BLaER1 (cell line): ENCODE measurements at regions not wholly inside any gene's neighbourhood (a gene's known extent, or its start where the extent isn't known, plus 50 kb on each side); places are given as distances from the start of the nearest gene placed in this dataset.

Experiments
- H3K27ac ChIP-seq: shearing (Covaris generic); formaldehyde crosslinking; 2 replicates; pipeline ENCODE4 v1.8.1; 2022
- H3K27me3 ChIP-seq: shearing (Covaris generic); formaldehyde crosslinking; 2 replicates; pipeline ENCODE4 v1.8.1; 2022
- H3K36me3 ChIP-seq: shearing (Covaris generic); formaldehyde crosslinking; 2 replicates; pipeline ENCODE4 v1.8.1; 2022
- H3K4me1 ChIP-seq: shearing (Covaris generic); formaldehyde crosslinking; 2 replicates; pipeline ENCODE4 v1.8.1; 2022
- H3K4me2 ChIP-seq: shearing (Covaris generic); formaldehyde crosslinking; 2 replicates; pipeline ENCODE4 v1.8.1; 2022
- H3K4me3 ChIP-seq: shearing (Covaris generic); formaldehyde crosslinking; 2 replicates; pipeline ENCODE4 v1.8.1; 2022
- H3K9ac ChIP-seq: shearing (Covaris generic); formaldehyde crosslinking; 2 replicates; pipeline ENCODE4 v1.8.1; 2022
- H3K9me3 ChIP-seq: shearing (Covaris generic); formaldehyde crosslinking; 2 replicates; pipeline ENCODE4 v1.8.1; 2022
- H4K20me1 ChIP-seq: shearing (Covaris generic); formaldehyde crosslinking; 2 replicates; pipeline ENCODE4 v1.8.1; 2022
- Cebpa-rat ChIP-seq: shearing (Covaris generic); IDR thresholded peaks from 2 replicates; pipeline ENCODE4 v1.8.1; 2022

- H3K9ac ChIP-seq, result no peak overlapping the region
- H3K4me3 ChIP-seq, result no peak overlapping the region
- TF ChIP-seq Cebpa-rat, result no peak
- H3K27ac ChIP-seq, result no peak overlapping the region
- H3K4me2 ChIP-seq, result no peak overlapping the region
- H4K20me1 ChIP-seq, result no peaks in the 10 kb centered on the region
- H3K36me3 ChIP-seq, result no peaks in the 10 kb centered on the region
- H3K27me3 ChIP-seq, result no peaks in the 10 kb centered on the region
- peaks cover 19% of the 10 kb centered on the region for H3K4me1 ChIP-seq
- H3K9me3 ChIP-seq, result no peaks in the 10 kb centered on the region
Measured at GRCh38 chr5:54695198-54695966, 177.8 kb downstream of the SNX18 start.

- Histone ChIP-seq H3K4me3 (no peak overlapping the region), H3K27ac (no peak overlapping the region), H3K9ac (no peak overlapping the region), H4K20me1 (no peaks in the 10 kb centered on the region), H3K4me1 (peaks cover 19% of the 10 kb centered on the region), H3K9me3 (no peaks in the 10 kb centered on the region), H3K36me3 (no peaks in the 10 kb centered on the region), H3K27me3 (no peaks in the 10 kb centered on the region), H3K4me2 (no peak overlapping the region)
- TF ChIP-seq Cebpa-rat, result no peak
Measured at GRCh38 chr5:54693936-54694657, 176.5 kb downstream of the SNX18 start.

DNA sequence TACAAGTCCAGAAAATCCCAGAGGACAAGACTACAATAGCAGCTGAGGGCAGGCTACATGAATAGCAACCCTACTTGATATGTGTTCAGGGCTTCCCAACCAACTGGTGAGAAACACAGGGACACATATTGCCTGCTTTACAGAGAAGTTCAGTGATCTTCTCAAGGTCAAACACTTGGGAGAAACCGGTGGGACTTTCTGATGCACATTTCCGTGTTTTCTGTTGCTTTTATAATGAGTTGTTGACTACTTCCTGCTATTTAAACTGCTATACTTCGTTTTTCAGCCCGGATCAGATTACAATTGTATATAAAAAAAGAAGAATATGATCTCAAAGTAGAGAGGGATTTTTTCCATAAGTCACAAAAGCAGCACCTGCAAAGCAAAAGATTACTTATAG, 175.1 kb downstream of the SNX18 start:
- Histone ChIP-seq H3K4me3 (no peak overlapping the region), H3K27ac (no peak overlapping the region), H3K27me3 (no peaks in the 10 kb centered on the region), H3K36me3 (no peaks in the 10 kb centered on the region), H3K9ac (no peak overlapping the region), H4K20me1 (no peaks in the 10 kb centered on the region), H3K4me1 (peaks cover 19% of the 10 kb centered on the region), H3K4me2 (peak overlapping the region; percentile 35), H3K9me3 (no peaks in the 10 kb centered on the region)
- TF ChIP-seq Cebpa-rat, result no peak

DNA sequence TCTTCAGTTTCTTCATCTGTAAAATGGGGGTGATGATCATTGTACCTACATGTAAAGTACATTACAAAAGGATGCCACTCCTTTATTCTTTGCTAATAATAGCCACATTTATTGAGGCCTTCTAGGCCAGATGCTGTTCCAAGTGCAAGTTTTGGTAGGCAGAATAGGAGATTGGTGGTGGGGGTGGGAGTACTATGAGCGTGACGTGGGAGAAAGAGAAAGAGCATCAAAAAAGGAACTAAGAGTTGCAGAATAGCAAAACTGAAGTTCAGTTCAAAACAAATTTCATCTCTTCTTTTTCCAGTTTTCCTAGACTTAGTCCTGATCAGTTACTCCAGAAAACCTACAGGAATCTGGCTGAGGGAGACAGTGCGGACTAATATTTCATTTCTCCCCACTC, 174.1 kb downstream of the SNX18 start:
- no peak for TF ChIP-seq Cebpa-rat
- H3K27ac ChIP-seq, result no peak overlapping the region
- no peaks in the 10 kb centered on the region for H3K27me3 ChIP-seq
- no peaks in the 10 kb centered on the region for H3K36me3 ChIP-seq
- no peak overlapping the region for H3K9ac ChIP-seq
- H3K4me3 ChIP-seq, result no peak overlapping the region
- H3K4me2 ChIP-seq, result peak overlapping the region; percentile 46
- H3K4me1 ChIP-seq, result peaks cover 19% of the 10 kb centered on the region
- H4K20me1 ChIP-seq, result no peaks in the 10 kb centered on the region
- H3K9me3 ChIP-seq, result no peaks in the 10 kb centered on the region

DNA sequence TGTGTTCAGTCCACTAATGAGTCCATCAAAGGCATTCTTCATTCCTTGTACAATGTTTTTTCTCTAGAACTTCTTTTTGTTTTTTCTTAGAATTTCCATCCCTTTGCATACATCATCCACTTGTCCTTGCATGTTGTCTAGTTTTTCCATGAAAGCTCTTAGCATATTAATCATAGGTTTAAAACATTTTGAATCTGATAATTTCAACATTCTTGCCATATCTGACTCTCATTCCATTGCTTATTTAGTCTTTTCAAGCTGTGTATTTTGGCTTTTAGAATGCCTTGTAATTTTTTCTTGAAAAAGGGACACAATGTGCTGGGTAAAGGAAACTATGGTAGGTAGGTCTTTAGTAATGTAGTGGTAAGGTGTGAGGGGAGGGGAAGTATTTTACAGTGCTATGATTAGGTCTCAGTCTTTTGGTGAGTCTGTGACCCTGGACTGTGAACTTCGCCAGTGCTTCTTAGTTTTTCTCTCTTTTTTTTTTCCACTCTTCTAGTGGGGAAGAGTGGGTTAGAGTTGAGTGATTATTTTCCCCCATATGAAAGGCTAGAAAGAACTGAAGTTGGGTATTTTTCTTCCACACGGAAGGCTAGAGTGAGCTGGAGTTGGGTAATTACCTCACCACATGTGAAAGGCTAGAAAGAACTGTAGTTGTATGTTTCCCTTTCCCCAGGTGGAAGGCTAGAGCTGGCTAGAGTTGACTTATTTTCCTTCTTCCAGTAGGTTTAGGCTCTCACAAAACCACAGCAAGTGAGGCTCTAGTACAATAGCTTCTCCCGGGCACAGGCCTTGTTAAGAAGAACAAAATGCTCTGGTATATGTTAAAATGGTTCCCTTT, 172.1 kb downstream of the SNX18 start:
- Histone ChIP-seq H3K27me3 (no peaks in the 10 kb centered on the region), H3K9me3 (no peaks in the 10 kb centered on the region), H3K27ac (no peak overlapping the region), H3K36me3 (no peaks in the 10 kb centered on the region), H3K9ac (no peak overlapping the region), H3K4me3 (no peak overlapping the region), H3K4me1 (peaks cover 19% of the 10 kb centered on the region), H3K4me2 (no peak overlapping the region), H4K20me1 (no peaks in the 10 kb centered on the region)
- TF ChIP-seq Cebpa-rat, result no peak

- no peak overlapping the region for H3K9ac ChIP-seq
- H3K9me3 ChIP-seq, result no peaks in the 10 kb centered on the region
- H4K20me1 ChIP-seq, result no peaks in the 10 kb centered on the region
- no peak overlapping the region for H3K4me2 ChIP-seq
- no peaks in the 10 kb centered on the region for H3K27me3 ChIP-seq
- no peaks in the 10 kb centered on the region for H3K36me3 ChIP-seq
- no peak overlapping the region for H3K4me3 ChIP-seq
- TF ChIP-seq Cebpa-rat, result no peak
- no peak overlapping the region for H3K27ac ChIP-seq
- H3K4me1 ChIP-seq, result no peaks in the 10 kb centered on the region
Measured at GRCh38 chr5:54680998-54681397, 163.4 kb downstream of the SNX18 start.

GRCh38 chr5:54679686-54680085, 162.1 kb downstream of the SNX18 start:
- no peaks in the 10 kb centered on the region for H4K20me1 ChIP-seq
- TF ChIP-seq Cebpa-rat, result no peak
- H3K9me3 ChIP-seq, result 0 out of 2 replicates have a peak, but pooled peaks cover 6% of the 10 kb centered on the region
- no peak overlapping the region for H3K4me2 ChIP-seq
- H3K9ac ChIP-seq, result no peak overlapping the region
- peaks cover 2% of the 10 kb centered on the region; the same call in 1 of the 2 replicates for H3K4me1 ChIP-seq
- no peak overlapping the region for H3K4me3 ChIP-seq
- no peak overlapping the region for H3K27ac ChIP-seq
- H3K27me3 ChIP-seq, result no peaks in the 10 kb centered on the region
- H3K36me3 ChIP-seq, result no peaks in the 10 kb centered on the region

DNA sequence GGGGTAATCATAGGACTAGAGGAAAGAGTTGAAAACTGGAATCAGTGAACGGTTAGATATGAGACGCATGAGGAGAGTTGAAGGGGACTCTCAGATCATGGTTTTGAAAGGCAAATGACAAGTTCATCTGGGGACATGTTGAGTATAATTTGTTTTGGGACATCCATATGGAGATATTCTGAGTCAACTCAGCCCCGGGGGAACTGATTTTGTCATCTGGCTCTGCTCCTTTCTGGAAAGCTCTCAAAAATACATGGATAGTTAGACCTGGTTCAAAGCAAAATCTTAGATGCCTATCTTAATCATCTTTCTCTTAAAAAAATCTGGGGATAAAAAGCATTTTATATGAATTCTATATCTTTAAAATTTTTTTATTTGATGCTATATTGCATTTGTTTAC, 161.2 kb downstream of the SNX18 start:
- H3K9me3 ChIP-seq, result 0 out of 2 replicates have a peak, but pooled peaks cover 6% of the 10 kb centered on the region
- no peak overlapping the region for H3K4me2 ChIP-seq
- H4K20me1 ChIP-seq, result no peaks in the 10 kb centered on the region
- H3K36me3 ChIP-seq, result no peaks in the 10 kb centered on the region
- H3K9ac ChIP-seq, result no peak overlapping the region
- H3K4me3 ChIP-seq, result no peak overlapping the region
- TF ChIP-seq Cebpa-rat, result no peak
- H3K27me3 ChIP-seq, result no peaks in the 10 kb centered on the region
- H3K27ac ChIP-seq, result no peak overlapping the region
- H3K4me1 ChIP-seq, result peaks cover 11% of the 10 kb centered on the region

- no peak overlapping the region for H3K4me3 ChIP-seq
- no peaks in the 10 kb centered on the region for H4K20me1 ChIP-seq
- H3K4me2 ChIP-seq, result no peak overlapping the region
- H3K9ac ChIP-seq, result no peak overlapping the region
- H3K9me3 ChIP-seq, result peaks cover 20% of the 10 kb centered on the region
- no peak for TF ChIP-seq Cebpa-rat
- no peak overlapping the region for H3K27ac ChIP-seq
- H3K4me1 ChIP-seq, result peaks cover 24% of the 10 kb centered on the region
- no peaks in the 10 kb centered on the region for H3K36me3 ChIP-seq
- no peaks in the 10 kb centered on the region for H3K27me3 ChIP-seq
Measured at GRCh38 chr5:54676481-54677340, 159.2 kb downstream of the SNX18 start.
